Dermis blood vessel endothelial cell (primary cell): ENCODE measurements at regions not wholly inside any gene's neighbourhood (a gene's known extent, or its start where the extent isn't known, plus 50 kb on each side); places are given as distances from the start of the nearest gene placed in this dataset.
"Not testable (repeated sequence)": the region's sequence is repeated elsewhere in the genome, so short reads cannot be mapped to it uniquely, and the experiment has no call there.

Experiments used
- DNase-seq: peaks from one replicate; pipeline ENCODE4 v3.0.0; 2010

DNA sequence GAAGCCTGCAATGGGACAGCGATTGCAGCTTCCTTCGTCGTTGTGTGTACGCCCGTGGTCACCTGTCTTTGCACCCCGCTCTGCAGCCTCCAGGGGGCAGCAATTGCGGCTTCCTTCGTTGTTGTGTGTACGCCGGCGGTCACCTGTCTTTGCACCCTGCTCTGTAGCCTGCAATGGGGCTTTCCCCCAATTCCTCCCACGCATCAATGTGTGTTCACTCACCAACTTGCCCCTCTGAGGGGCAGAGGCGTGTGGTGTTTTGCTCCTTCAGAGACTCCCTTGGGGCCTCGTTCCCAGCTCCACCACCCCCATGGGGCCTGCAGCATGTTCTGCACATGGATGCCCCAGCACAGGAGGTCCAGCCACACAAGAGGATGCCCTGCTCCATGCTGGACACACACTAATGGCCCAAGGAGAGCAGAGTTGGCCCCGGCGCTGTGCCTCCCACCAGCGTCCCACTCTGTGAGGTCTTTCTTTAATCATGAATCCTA, 197.1 kb downstream of the LAT start:
- not testable (repeated sequence) for DNase-seq

DNA sequence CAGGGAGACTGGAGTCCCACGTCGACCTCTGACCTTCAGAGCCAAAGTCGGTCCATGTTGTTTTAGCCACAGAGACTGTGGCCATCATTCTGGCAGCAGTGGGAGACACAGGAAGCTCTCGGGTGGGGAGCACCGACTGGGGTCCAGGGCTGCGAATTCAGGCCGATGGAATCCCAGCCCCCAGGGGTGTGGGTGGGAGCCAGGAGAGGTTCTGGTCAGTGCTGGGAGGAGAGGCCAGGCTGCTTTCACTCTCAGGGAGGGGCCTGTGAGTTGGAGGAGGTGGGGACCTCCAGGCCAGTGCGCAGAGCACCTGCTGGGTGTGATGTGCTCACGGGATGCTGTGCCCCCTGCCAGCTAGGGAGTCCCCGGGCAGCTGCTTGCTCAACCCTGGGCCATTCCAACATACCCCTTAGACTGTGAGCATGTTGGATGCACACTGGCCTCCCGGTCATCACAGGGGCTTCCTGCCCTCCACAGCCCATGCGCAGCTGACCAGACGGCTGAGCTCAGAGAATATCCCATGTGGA, 196.5 kb downstream of the LAT start:
- not testable (repeated sequence) for DNase-seq

DNA sequence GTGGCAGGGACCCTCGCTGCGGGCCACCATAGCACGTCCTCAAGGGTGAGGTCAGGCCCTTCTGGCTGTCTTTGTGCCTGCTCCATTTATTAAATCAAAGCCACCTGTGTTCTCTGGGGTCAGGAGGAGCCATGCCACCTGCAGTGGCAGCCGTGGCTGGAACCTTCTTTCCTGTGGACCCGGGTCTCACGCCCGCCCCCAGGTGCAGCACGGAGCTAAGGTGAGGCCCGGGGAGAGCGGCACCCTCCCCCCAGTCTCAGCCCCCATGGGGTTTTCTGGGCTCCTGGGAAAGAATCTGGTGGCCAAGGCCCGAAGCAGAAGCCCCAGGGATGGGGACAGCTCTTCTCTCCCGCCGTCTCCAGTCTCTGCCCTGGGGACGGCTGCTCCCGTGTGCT, 195.4 kb downstream of the LAT start:
- not testable (repeated sequence) for DNase-seq

DNA sequence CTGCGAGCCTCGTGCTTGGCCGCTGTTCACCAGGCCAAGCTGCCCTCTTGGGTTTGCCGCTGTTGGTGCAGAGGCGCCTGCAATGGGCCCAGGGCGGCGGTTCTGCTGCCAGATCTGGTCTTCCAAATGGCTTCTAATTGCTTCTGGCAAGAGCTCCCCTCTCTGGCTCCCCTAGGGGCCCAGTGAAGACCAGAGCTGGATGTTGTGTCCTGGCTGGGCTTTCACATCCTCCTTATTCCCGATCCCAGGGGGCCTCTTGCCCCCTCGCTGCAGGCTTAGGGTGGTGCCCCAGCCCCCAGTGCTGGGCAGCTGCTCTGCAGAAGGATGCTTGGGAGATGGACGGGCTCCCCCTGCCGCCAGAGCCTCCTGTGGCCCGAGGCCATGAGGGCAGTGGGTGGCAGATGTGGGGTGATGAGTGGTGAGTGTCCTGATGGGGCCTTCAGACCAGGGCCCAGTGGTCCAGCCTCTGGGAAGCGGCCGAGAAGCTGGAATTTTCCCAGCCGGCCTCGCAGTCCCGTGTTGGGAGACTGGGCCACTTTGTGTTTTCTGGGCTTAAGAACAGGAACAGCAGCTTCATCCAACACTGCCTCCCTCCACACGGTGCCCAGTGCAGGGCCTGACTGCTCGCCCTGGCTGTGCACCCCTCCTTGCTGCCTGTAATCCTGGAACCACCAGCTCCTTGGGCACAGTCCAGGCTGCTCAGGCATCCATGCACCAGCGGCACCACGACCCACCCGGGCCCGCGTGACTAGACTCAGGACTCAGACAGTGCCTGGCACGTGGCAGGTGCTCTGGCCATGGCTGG, 194.8 kb downstream of the LAT start:
- peak; percentile 19 for DNase-seq

- DNase-seq: peak; percentile 74
Observed at GRCh38 chr16:29177888-29178726, 193.3 kb downstream of the LAT start.

GRCh38 chr16:29177203-29177887, 192.5 kb downstream of the LAT start:
- not testable (repeated sequence) for DNase-seq

- DNase-seq: not testable (repeated sequence)
Observed at GRCh38 chr16:29176822-29177202, 192.0 kb downstream of the LAT start.

GRCh38 chr16:29176154-29176470, 191.3 kb downstream of the LAT start:
- not testable (repeated sequence) for DNase-seq

- not testable (repeated sequence) for DNase-seq
Observed at GRCh38 chr16:29175411-29176153, 190.7 kb downstream of the LAT start.

- DNase-seq: peak; percentile 86
Observed at GRCh38 chr16:29173371-29174305, 188.8 kb downstream of the LAT start.

GRCh38 chr16:29172098-29172724, 187.4 kb downstream of the LAT start:
- not testable (repeated sequence) for DNase-seq

GRCh38 chr16:29171296-29171695, 186.4 kb downstream of the LAT start:
- DNase-seq: not testable (repeated sequence)

DNA sequence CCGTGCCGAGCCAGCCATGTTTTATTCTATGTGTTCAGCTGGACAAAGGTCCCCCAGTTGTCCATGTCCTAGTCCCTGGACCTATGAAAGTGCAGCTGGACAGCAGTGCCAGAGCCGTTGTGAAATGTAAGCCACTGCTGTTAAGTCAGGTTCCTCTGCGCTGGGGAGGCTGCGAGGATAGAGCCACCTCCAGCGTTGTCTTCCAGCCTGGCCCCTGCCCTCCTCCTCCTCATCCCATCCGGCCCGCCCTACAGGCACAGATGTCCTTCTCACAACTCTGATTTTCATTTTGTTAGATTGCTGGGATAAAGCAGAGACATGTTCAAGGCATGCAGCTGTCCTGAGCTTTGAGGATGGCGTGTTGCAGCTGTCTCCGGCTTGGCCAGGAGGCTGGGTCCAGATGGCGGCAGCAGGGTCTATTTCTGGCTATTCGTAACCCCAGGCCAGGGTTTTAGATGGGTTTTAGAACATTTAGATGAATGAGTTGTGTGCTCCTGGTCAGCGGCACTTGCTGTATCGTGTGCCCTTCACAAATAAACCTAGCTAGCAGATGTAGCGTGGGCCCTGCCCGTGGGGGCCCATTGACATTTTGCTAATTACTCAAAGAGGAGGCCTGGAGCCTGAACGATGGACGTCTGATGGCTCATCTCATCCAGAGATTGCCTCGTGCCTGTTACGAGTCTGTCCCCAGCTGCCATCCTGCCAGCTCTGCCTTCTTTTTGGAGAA, 185.7 kb downstream of the LAT start:
- DNase-seq: not testable (repeated sequence)

GRCh38 chr16:29169295-29169994, 184.6 kb downstream of the LAT start:
- not testable (repeated sequence) for DNase-seq

DNA sequence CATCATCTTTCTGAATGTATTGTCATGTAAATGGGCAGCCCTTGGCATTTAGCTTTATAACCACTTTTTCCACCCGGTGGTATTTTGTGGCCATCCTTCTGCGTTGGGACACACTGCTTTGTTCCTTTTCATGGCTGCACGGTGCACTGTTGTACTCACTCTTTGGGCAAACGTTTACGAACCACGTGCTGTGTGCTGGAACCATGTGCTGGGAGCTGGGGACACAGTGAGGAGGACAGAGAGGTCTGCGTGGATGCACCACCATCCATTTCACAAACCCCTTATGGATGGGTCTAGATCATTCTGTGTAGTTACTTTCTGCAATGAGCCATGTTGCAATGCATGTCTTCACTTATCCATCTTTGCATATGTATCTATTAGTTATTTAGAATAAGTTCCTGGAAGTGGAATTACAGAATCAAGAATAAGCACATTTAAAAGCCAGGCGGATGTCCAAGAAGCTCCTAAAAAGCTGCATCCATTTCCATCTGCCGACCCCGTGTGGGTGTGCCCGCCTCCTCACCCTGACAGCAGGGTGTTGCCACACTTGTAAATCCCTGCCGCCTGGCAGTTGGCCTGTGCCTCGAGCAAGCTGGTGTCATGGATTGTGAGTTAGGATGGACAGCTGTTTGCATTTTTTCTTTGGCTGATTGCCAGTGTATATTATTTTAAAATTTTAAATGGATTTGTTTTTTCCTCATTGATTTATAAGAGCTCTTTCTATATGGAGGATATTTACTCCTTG, 183.8 kb downstream of the LAT start:
- not testable (repeated sequence) for DNase-seq

GRCh38 chr16:29164442-29165089, 179.7 kb downstream of the LAT start:
- DNase-seq: not testable (repeated sequence)

DNA sequence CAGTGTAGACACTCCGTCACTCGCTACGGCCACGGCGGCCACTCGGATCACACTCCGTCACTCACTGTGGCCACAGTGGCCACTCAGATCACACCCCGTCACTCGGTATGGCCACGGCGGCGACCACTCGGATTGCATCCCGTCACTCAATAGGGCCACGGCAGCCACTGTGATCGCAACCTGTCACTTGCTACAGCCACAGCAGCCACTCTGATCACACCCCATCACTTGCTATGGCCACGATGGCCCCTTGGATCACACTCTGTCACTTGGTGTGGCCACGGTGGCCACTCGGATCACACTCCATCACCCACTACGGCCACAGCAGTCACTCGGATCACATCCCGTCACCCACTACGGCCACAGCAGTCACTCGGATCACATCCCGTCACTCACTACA, 175.3 kb downstream of the LAT start:
- not testable (repeated sequence) for DNase-seq

GRCh38 chr16:29159603-29160002, 174.8 kb downstream of the LAT start:
- not testable (repeated sequence) for DNase-seq
